Liver (tissue), 8 donors: ENCODE measurements at regions not wholly inside any gene's neighbourhood (a gene's known extent, or its start where the extent isn't known, plus 50 kb on each side); places are given as distances from the start of the nearest gene placed in this dataset.
A peak's percentile ranks its signal among the peaks of the same experiment; 100 is the strongest.

ENCODE experiments used
- DNase-seq: peaks from one replicate; pipeline ENCODE4 v3.0.0-alpha.2; 2017; ENCODE audit warnings: low spot score
- H3K27ac ChIP-seq, 2 donors: one replicate each; pipeline ENCODE4 v1.7.0; 2013; ENCODE audit warnings: inconsistent platforms in 2 of 2, low read length in 2 of 2, control low read depth in 1 of 2, low read depth in 1 of 2, mild to moderate bottlenecking in 1 of 2
- H3K27me3 ChIP-seq, 4 donors: one replicate each; pipeline versions ENCODE4 v1.6.1 to v1.7.0; 2013; ENCODE audit warnings: low read length in 3 of 4, inconsistent platforms in 1 of 4, mild to moderate bottlenecking in 1 of 4, moderate library complexity in 1 of 4; ENCODE audit not compliant: control insufficient read depth in 4 of 4, insufficient read depth in 4 of 4
- H3K36me3 ChIP-seq, 4 donors: one replicate each; pipeline versions ENCODE4 v1.6.1 to v1.7.0; 2013; ENCODE audit warnings: low read length in 3 of 4, mild to moderate bottlenecking in 3 of 4, low read depth in 1 of 4, moderate library complexity in 1 of 4; ENCODE audit not compliant: control insufficient read depth in 4 of 4, insufficient read depth in 3 of 4
- H3K4me1 ChIP-seq, 4 donors: one replicate each; pipeline versions ENCODE4 v1.6.1 to v1.7.0; 2013; ENCODE audit warnings: low read length in 3 of 4, mild to moderate bottlenecking in 3 of 4, moderate library complexity in 1 of 4; ENCODE audit not compliant: control insufficient read depth in 4 of 4, insufficient read depth in 4 of 4
- H3K4me3 ChIP-seq, 3 donors: one replicate each; pipeline versions ENCODE4 v1.6.1 to v1.7.0; 2013; ENCODE audit warnings: low read length in 3 of 3, control low read depth in 1 of 3, low read depth in 1 of 3, mild to moderate bottlenecking in 1 of 3
- H3K9ac ChIP-seq, 2 donors: one replicate each; pipeline ENCODE4 v1.7.0; 2013; ENCODE audit warnings: low read length in 2 of 2, mild to moderate bottlenecking in 2 of 2, moderate library complexity in 2 of 2, control low read depth in 1 of 2, low read depth in 1 of 2
- H3K9me3 ChIP-seq, 4 donors: one replicate each; pipeline versions ENCODE4 v1.6.1 to v1.7.0; 2013; ENCODE audit warnings: low read length in 3 of 4; ENCODE audit not compliant: control insufficient read depth in 4 of 4
- ATF3 ChIP-seq: IDR thresholded peaks from 2 replicates; pipeline ENCODE4 v1.6.1; 2016; ENCODE audit warnings: antibody characterized with exemption
- CTCF ChIP-seq: fragments of 150-350 bp; IDR thresholded peaks from 2 replicates; pipeline ENCODE4 v1.5.1; 2017; ENCODE audit warnings: improper control_type of control experiment, low read depth, low read length; ENCODE audit not compliant: missing input control
- EGR1 ChIP-seq, 2 donors: IDR thresholded peaks; 2 replicates each; pipeline ENCODE4 v1.6.1; 2016 to 2018; ENCODE audit warnings: antibody characterized with exemption in 2 of 2, low read depth in 2 of 2
- FOXA1 ChIP-seq: IDR thresholded peaks from 2 replicates; pipeline ENCODE4 v1.6.1; 2016; ENCODE audit warnings: antibody characterized with exemption
- FOXA2 ChIP-seq: IDR thresholded peaks from 2 replicates; pipeline ENCODE4 v1.6.1; 2016; ENCODE audit warnings: antibody characterized with exemption
- GABPA ChIP-seq, 2 donors: IDR thresholded peaks in 1 of 2; conservative IDR thresholded peaks in 1 of 2; 2 replicates each; pipeline ENCODE4 v1.6.1; 2016; ENCODE audit warnings: antibody characterized with exemption in 2 of 2, mild to moderate bottlenecking in 1 of 2, moderate library complexity in 1 of 2
- HNF4A ChIP-seq, 2 donors: conservative IDR thresholded peaks; 2 replicates each; pipeline ENCODE4 v1.6.1; 2016; ENCODE audit warnings: antibody characterized with exemption in 2 of 2, mild to moderate bottlenecking in 2 of 2
- HNF4G ChIP-seq: IDR thresholded peaks from 2 replicates; pipeline ENCODE4 v1.6.1; 2016; ENCODE audit warnings: antibody characterized with exemption
- JUND ChIP-seq, 2 donors: IDR thresholded peaks; 2 replicates each; pipeline ENCODE4 v1.6.1; 2016; ENCODE audit warnings: antibody characterized with exemption in 2 of 2
- MAX ChIP-seq: IDR thresholded peaks from 2 replicates; pipeline ENCODE4 v1.6.1; 2016; ENCODE audit warnings: antibody characterized with exemption
- NR2F2 ChIP-seq: IDR thresholded peaks from 2 replicates; pipeline ENCODE4 v1.6.1; 2016; ENCODE audit warnings: antibody characterized with exemption
- RAD21 ChIP-seq, 2 donors: IDR thresholded peaks; 2 replicates each; pipeline ENCODE4 v1.6.1; 2016; ENCODE audit warnings: antibody characterized with exemption in 2 of 2, mild to moderate bottlenecking in 2 of 2
- REST ChIP-seq: IDR thresholded peaks from 2 replicates; pipeline ENCODE4 v1.6.1; 2016; ENCODE audit warnings: antibody characterized with exemption, mild to moderate bottlenecking
- RXRA ChIP-seq, 2 donors: IDR thresholded peaks; 2 replicates each; pipeline ENCODE4 v1.6.1; 2017 to 2018; ENCODE audit warnings: antibody characterized with exemption in 2 of 2, mild to moderate bottlenecking in 1 of 2
- SP1 ChIP-seq: IDR thresholded peaks from 2 replicates; pipeline ENCODE4 v1.6.1; 2018; ENCODE audit warnings: antibody characterized with exemption, mild to moderate bottlenecking
- TAF1 ChIP-seq: conservative IDR thresholded peaks from 2 replicates; pipeline ENCODE4 v1.6.1; 2016; ENCODE audit warnings: antibody characterized with exemption, mild to moderate bottlenecking
- YY1 ChIP-seq: IDR thresholded peaks from 2 replicates; pipeline ENCODE4 v1.6.1; 2016; ENCODE audit warnings: antibody characterized with exemption, mild to moderate bottlenecking
- ZBTB33 ChIP-seq: IDR thresholded peaks from 2 replicates; pipeline ENCODE4 v1.6.1; 2016; ENCODE audit warnings: antibody characterized with exemption
- WGBS: extraction: QIAGEN DNeasy Blood & Tissue Kit; methylation state at CpG from one replicate; pipeline ENCODE4 v1.1.7; 2013; 5-methylcytosine and 5-hydroxymethylcytosine counted together
- donor health status: healthy.
- donor health status: healthy.
- donor health status: healthy.
- donor health status: healthy.
- donor health status: healthy.

DNA sequence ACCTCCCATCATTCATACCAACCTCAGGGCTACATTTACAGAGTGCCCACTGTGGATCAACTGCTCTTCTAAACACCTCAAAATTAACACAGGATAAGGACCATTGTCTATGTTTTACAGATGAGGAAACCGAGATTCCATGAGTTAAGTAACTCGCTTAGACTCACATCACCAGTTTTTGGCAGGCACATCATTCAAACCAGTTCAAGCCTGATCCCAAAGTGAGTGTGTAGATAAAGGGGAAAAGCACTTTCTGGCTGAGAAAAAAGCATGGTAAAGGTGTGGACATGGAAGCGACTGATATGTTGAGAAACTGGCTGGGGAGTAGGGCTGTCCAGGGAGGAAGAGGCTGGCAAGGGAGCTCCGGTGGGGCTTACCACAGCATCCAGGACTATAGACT lies 193.7 kb upstream of the RORA start (continued):
- TF ChIP-seq MAX (no peak), RXRA (IDR thresholded peaks at IDR 0.05) (peak in 1 of 2 donors; percentile 44), NR2F2 (no peak), JUND (IDR thresholded peaks at IDR 0.05) (no peak), YY1 (no peak), FOXA1 (no peak), FOXA2 (no peak)

DNA sequence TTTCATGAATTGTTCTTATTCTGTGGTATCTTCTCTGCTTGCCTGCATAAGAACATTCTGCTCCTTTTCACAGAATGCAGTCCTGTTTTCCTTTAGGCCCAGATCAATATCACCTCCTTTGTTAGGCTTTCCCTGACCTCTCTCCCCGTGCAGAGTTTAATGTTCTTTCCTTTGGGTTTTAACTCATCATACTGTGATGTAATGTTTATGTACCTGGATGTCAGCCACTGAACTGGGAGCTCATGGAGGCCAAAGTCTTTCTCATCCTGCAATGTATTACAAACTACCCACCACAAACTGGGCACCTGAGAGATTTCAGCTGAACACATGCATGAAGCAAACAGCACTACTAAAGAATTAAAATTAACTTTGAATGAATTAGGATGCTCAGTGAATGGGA lies 192.8 kb upstream of the RORA start:
- no peaks in the 10 kb centered on the region for H3K36me3 ChIP-seq
- H3K9ac ChIP-seq, result no peak overlapping the region
- TF ChIP-seq NR2F2 (peak; percentile 72), EGR1 (IDR thresholded peaks at IDR 0.05; ENCODE audit: low read depth in 2 of 2) (peak; percentile 21 to 80), RAD21 (IDR thresholded peaks at IDR 0.05) (peak; percentile 72 to 76), CTCF (no peak), MAX (peak; percentile 96), ZBTB33 (peak; percentile 94), SP1 (peak; percentile 99), FOXA1 (peak; percentile 88), HNF4A (conservative IDR thresholded peaks at IDR 0.05) (peak; percentile 95 to 97), JUND (IDR thresholded peaks at IDR 0.05) (peak; percentile 85 to 90), FOXA2 (peak; percentile 90), ATF3 (peak; percentile 86), HNF4G (peak; percentile 88), YY1 (peak; percentile 94), REST (peak; percentile 84), TAF1 (peak; percentile 32), GABPA (IDR thresholded peaks at IDR 0.05 in 1 of 2, conservative IDR thresholded peaks at IDR 0.05 in 1 of 2) (no peak), RXRA (IDR thresholded peaks at IDR 0.05) (peak; percentile 97 to 98)
- DNase-seq, result no peak
- WGBS, result 8% methylated on average over 1 of the region's 1 CpG
- no peaks in the 10 kb centered on the region for H3K27me3 ChIP-seq
- no peak overlapping the region for H3K4me3 ChIP-seq
- no peaks in the 10 kb centered on the region for H3K9me3 ChIP-seq
- H3K4me1 ChIP-seq, result peaks cover 9 to 30% (median 26%) of the 10 kb centered on the region in 4 donors
- peak overlapping the region; percentile 86 to 87 for H3K27ac ChIP-seq
